Panc1 (cell line): ENCODE measurements at regions not wholly inside any gene's neighbourhood (a gene's known extent, or its start where the extent isn't known, plus 50 kb on each side); places are given as distances from the start of the nearest gene placed in this dataset.

Source experiments
- ATAC-seq: fragments of 200-7000 bp; cut with Tn5 transposase; 2 replicates; pipeline ENCODE4 v1.9.1; 2020; ENCODE audit warnings: mild to moderate bottlenecking, moderate library complexity
- BruUV-seq: library from RNA; stranded (reverse); fragments of 400-500 nt; replicated peaks from 2 replicates; lab custom pipeline; 2021; lab: Mats Ljungman, UMichigan
- CTCF ChIA-PET: fragments of 300-600 bp; sonication (Branson Sonifier 250); formaldehyde crosslinking; loops from one replicate; lab custom pipeline; 2022; ENCODE audit warnings: antibody characterized with exemption; lab: Charles Lee
- POLR2A ChIA-PET: fragments of 300-600 bp; sonication (Branson Sonifier 250); formaldehyde crosslinking; loops from one replicate; lab custom pipeline; 2022; ENCODE audit warnings: antibody characterized with exemption; lab: Charles Lee
- DNase-seq: peaks from one replicate; pipeline ENCODE4 v3.0.0-alpha.2; 2010; ENCODE audit warnings: low read depth, low spot score
- H3K27ac ChIP-seq: 2 replicates; pipeline ENCODE4 v1.5.1; 2011; ENCODE audit warnings: mild to moderate bottlenecking, low read length, inconsistent platforms
- H3K27me3 ChIP-seq: fragments of 200-500 bp; sonication (Bioruptor generic); 2 replicates; pipeline ENCODE4 v1.6.0; 2014; ENCODE audit warnings: low read length, inconsistent platforms; ENCODE audit not compliant: control insufficient read depth, insufficient read depth
- H3K36me3 ChIP-seq: fragments of 200-500 bp; sonication (Bioruptor generic); 2 replicates; pipeline ENCODE4 v1.5.1; 2014; ENCODE audit warnings: inconsistent platforms, mild to moderate bottlenecking, low read length, moderate library complexity; ENCODE audit not compliant: control insufficient read depth, insufficient read depth
- H3K4me1 ChIP-seq: 2 replicates; pipeline ENCODE4 v1.5.1; 2011; ENCODE audit warnings: inconsistent platforms, mild to moderate bottlenecking, low read length, moderate library complexity; ENCODE audit not compliant: control insufficient read depth, insufficient read depth
- H3K4me3 ChIP-seq, 2 experiments: 2 replicates each; pipeline ENCODE4 v1.5.1; 2011 to 2012; ENCODE audit warnings: low read depth in 2 of 2, low read length in 2 of 2, mild to moderate bottlenecking in 2 of 2, inconsistent platforms in 1 of 2, moderate library complexity in 1 of 2
- H3K9me3 ChIP-seq: fragments of 200-500 bp; sonication (Bioruptor generic); 2 replicates; pipeline ENCODE4 v1.5.1; 2014; ENCODE audit warnings: low read depth, mild to moderate bottlenecking, inconsistent platforms, low read length, moderate library complexity; ENCODE audit not compliant: control insufficient read depth, insufficient read depth
- CTCF ChIP-seq: fragments of 450-650 bp; IDR thresholded peaks from 2 replicates; pipeline ENCODE4 v1.5.1; 2017; ENCODE audit warnings: mild to moderate bottlenecking
- POLR2AphosphoS5 ChIP-seq: IDR thresholded peaks from 2 replicates; pipeline ENCODE4 v1.6.1; 2012; ENCODE audit warnings: mild to moderate bottlenecking, low read depth, low read length, moderate library complexity
- REST ChIP-seq, 2 experiments: IDR thresholded peaks; 2 replicates each; pipeline ENCODE4 v1.6.1; 2011 to 2012; ENCODE audit warnings: low read depth in 2 of 2, control low read depth in 1 of 2, low read length in 1 of 2, mild to moderate bottlenecking in 1 of 2, moderate library complexity in 1 of 2; ENCODE audit not compliant: insufficient read depth in 1 of 2
- SIN3A ChIP-seq: IDR thresholded peaks from 2 replicates; pipeline ENCODE4 v1.6.1; 2012; ENCODE audit warnings: low read depth, mild to moderate bottlenecking, low read length, moderate library complexity, borderline replicate concordance; ENCODE audit not compliant: insufficient read depth
- TCF7L2 ChIP-seq: IDR thresholded peaks from 2 replicates; pipeline ENCODE4 v1.6.1; 2011; ENCODE audit warnings: mild to moderate bottlenecking, low read depth, low read length, inconsistent platforms
- in situ Hi-C: cut with HindIII; loops from 2 replicates; pipeline ENCODE4 v1.10.0; 2016; ENCODE audit warnings: low sequenced_read_pairs, low pct_unique_long_range_greater_than_20kb
- intact Hi-C: fragments of 100-400 bp; cut with micrococcal nuclease; formaldehyde crosslinking; loops from one replicate; pipeline ENCODE4 v1.10.0; 2022; ENCODE audit not compliant: unreplicated experiment

- Histone ChIP-seq H3K36me3 (no peaks in the 10 kb centered on the region), H3K4me3 (no peak overlapping the region), H3K4me1 (no peaks in the 10 kb centered on the region), H3K27me3 (no peaks in the 10 kb centered on the region), H3K9me3 (no peaks in the 10 kb centered on the region), H3K27ac (no peak overlapping the region)
- ATAC-seq: no peak
- no peak for DNase-seq
- TF ChIP-seq CTCF (no peak), REST (IDR thresholded peaks at IDR 0.05; ENCODE audit: insufficient read depth in 1 of 2, low read depth in 2 of 2, low read length in 1 of 2) (no peak)
- ChIA-PET POLR2A (no interaction called here), CTCF (no interaction called here)
- intact Hi-C loops (no loop called here), in situ Hi-C loops (no loop called here)
- no TSS peak for BruUV-seq
Measured at GRCh38 chr6:74606582-74607071, 599.2 kb downstream of the COL12A1 start.

DNA sequence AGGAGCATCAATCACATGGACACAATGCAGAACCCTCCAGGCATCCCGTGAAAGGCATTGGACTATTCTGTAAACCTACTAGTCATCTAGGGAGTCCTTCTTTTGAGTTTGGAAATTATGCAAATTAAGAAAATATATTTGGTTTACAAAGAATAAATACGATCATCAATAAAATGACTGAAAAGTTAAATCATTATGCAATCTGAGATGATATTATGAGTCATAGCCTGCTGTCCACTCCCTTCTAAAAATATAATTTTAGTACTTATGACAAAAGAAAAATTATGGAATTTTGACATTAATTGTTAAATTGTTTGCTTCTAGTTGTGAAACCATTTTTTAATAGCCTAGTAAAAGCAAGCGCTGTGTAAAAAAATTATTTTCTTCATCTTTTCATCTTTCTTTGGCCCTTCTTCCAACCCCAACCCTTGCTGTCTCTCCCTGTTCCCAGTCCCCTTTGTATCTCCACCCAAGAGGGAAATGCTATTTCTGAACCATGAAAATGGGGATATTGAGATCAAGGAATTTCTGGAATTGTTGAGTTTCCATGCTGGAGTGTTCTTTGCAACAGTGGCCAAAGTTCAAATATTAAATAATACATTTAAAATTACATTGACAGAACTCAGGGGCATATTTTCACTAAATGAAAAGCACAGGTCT is 599.8 kb downstream of the COL12A1 start:
- no peak overlapping the region for H3K27ac ChIP-seq
- intact Hi-C loops (no loop called here), in situ Hi-C loops (no loop called here)
- POLR2A ChIA-PET: no interaction called here
- no peaks in the 10 kb centered on the region for H3K27me3 ChIP-seq
- H3K9me3 ChIP-seq: no peaks in the 10 kb centered on the region
- TF ChIP-seq REST (IDR thresholded peaks at IDR 0.05; ENCODE audit: insufficient read depth in 1 of 2, low read depth in 2 of 2, low read length in 1 of 2) (no peak), TCF7L2 (no peak), POLR2AphosphoS5 (no peak), SIN3A (no peak), CTCF (no peak)
- CTCF ChIA-PET: no interaction called here
- no peak for ATAC-seq
- BruUV-seq: no TSS peak
- no peaks in the 10 kb centered on the region for H3K4me1 ChIP-seq
- no peak for DNase-seq
- H3K4me3 ChIP-seq: no peak overlapping the region
- H3K36me3 ChIP-seq: no peaks in the 10 kb centered on the region
